Spleen (tissue), 11 donors: ENCODE measurements at regions not wholly inside any gene's neighbourhood (a gene's known extent, or its start where the extent isn't known, plus 50 kb on each side); places are given as distances from the start of the nearest gene placed in this dataset.

ENCODE experiments used
- DNase-seq: peaks from one replicate; pipeline ENCODE4 v3.0.0-alpha.2; 2020
- H3K27ac ChIP-seq, 8 donors: fragments of 200-600 bp; sonication (generic) in 7 of 8; 1 replicate in 4 of 8; 2 replicates in 4 of 8; pipeline versions ENCODE4 v1.5.0 to v1.8.0; 2016 to 2021; ENCODE audit warnings: inconsistent platforms in 4 of 8, mild to moderate bottlenecking in 4 of 8, moderate library complexity in 1 of 8
- H3K27me3 ChIP-seq, 7 donors: fragments of 200-600 bp; sonication (generic) in 6 of 7; replicated peaks in 1 of 7; 1 replicate in 4 of 7; 2 replicates in 3 of 7; pipeline versions ENCODE4 v1.5.0 to v1.8.0; 2016 to 2021; ENCODE audit warnings: inconsistent platforms in 3 of 7, mild to moderate bottlenecking in 1 of 7
- H3K36me3 ChIP-seq, 6 donors: fragments of 200-600 bp; sonication (generic) in 5 of 6; 1 replicate in 4 of 6; 2 replicates in 2 of 6; pipeline versions ENCODE4 v1.5.0 to v1.8.0; 2016 to 2021; ENCODE audit warnings: inconsistent platforms in 2 of 6
- H3K4me1 ChIP-seq, 6 donors: fragments of 200-600 bp; sonication (generic) in 5 of 6; 1 replicate in 3 of 6; 2 replicates in 3 of 6; pipeline versions ENCODE4 v1.5.0 to v1.8.0; 2016 to 2021; ENCODE audit warnings: inconsistent platforms in 3 of 6
- H3K4me3 ChIP-seq, 8 donors: fragments of 200-600 bp; sonication (generic) in 7 of 8; 1 replicate in 4 of 8; 2 replicates in 4 of 8; pipeline versions ENCODE4 v1.5.0 to v1.8.0; 2016 to 2021; ENCODE audit warnings: inconsistent platforms in 4 of 8, mild to moderate bottlenecking in 4 of 8, moderate library complexity in 2 of 8
- H3K9me3 ChIP-seq, 8 donors: fragments of 200-600 bp; sonication (generic) in 7 of 8; 1 replicate in 4 of 8; 2 replicates in 4 of 8; pipeline versions ENCODE4 v1.5.0 to v1.8.0; 2016 to 2021; ENCODE audit warnings: inconsistent platforms in 4 of 8
- CTCF ChIP-seq, 11 experiments: fragments of 200-600 bp in 7 of 11; fragments of 450-650 bp in 4 of 11; sonication (generic) in 4 of 11; IDR thresholded peaks in 8 of 11; conservative IDR thresholded peaks in 3 of 11; 1 replicate in 7 of 11; 2 replicates in 4 of 11; pipeline versions ENCODE4 v1.4.0 to v1.8.0; 2016 to 2021; ENCODE audit warnings: antibody characterized with exemption in 11 of 11, inconsistent platforms in 4 of 11, mild to moderate bottlenecking in 1 of 11
- POLR2A ChIP-seq, 3 donors: fragments of 450-650 bp; IDR thresholded peaks; one replicate each; pipeline ENCODE4 v1.5.1; 2017; ENCODE audit warnings: antibody characterized with exemption in 3 of 3, mild to moderate bottlenecking in 1 of 3
- POLR2AphosphoS5 ChIP-seq, 3 donors: sonication (generic); formaldehyde crosslinking; IDR thresholded peaks; one replicate each; pipeline ENCODE4 v1.5.1; 2017; ENCODE audit warnings: antibody characterized with exemption in 3 of 3
- WGBS, 5 donors: extraction: QIAGEN DNeasy Blood & Tissue Kit in 3 of 5; methylation state at CpG; one replicate each; pipeline versions ENCODE4 v1.1.5 to v1.1.7; 2013 to 2018; 5-methylcytosine and 5-hydroxymethylcytosine counted together
- intact Hi-C: fragments of 100-400 bp; cut with DNase I; formaldehyde crosslinking; loops from one replicate; pipeline ENCODE4 v1.15.0; 2023; ENCODE audit warnings: low total_unique reads
- donor health status: healthy with polysubstance abuse.
- donor health status: DM: no; HTN: no; CAD: no; lungs with moderate emphysema.
- donor health status: DM: no; HTN: no; CAD: no.
- donor health status: Bipolar disorder and iron deficiency.
- donor health status: healthy.
- donor health status: DM: no; HTN: no; CAD: no.
- donor health status: DM: yes; HTN: yes; CAD: no.

- WGBS, 5 donors, result 78 to 94% (median 88%) methylated on average over 1 of the region's 1 CpG
- Histone ChIP-seq H3K4me1 (no peaks in the 10 kb centered on the region), H3K27ac (no peak overlapping the region), H3K27me3 (no peaks in the 10 kb centered on the region), H3K9me3 (peaks cover 0 to 5% (median 0%) of the 10 kb centered on the region in 8 donors), H3K36me3 (no peaks in the 10 kb centered on the region), H3K4me3 (no peak overlapping the region)
- no peak for TF ChIP-seq POLR2AphosphoS5 (IDR thresholded peaks at IDR 0.05)
- intact Hi-C loops, result no loop called here
- no peak for DNase-seq
Measured at GRCh38 chr2:52395912-52396311, 1364.0 kb upstream of the NRXN1 start.

GRCh38 chr2:52391621-52392020 lies 1359.7 kb upstream of the NRXN1 start:
- WGBS, 5 donors, result 39 to 76% (median 50%) methylated on average over 1 of the region's 1 CpG
- TF ChIP-seq POLR2AphosphoS5 (IDR thresholded peaks at IDR 0.05) (no peak), CTCF (IDR thresholded peaks at IDR 0.05 in 8 of 11, conservative IDR thresholded peaks at IDR 0.05 in 3 of 11) (no peak), POLR2A (IDR thresholded peaks at IDR 0.05) (no peak)
- Histone ChIP-seq H3K36me3 (no peaks in the 10 kb centered on the region), H3K4me1 (no peaks in the 10 kb centered on the region), H3K27me3 (no peaks in the 10 kb centered on the region), H3K4me3 (no peak overlapping the region), H3K27ac (no peak overlapping the region), H3K9me3 (peaks cover 0 to 5% (median 0%) of the 10 kb centered on the region in 8 donors)
- intact Hi-C loops, result no loop called here
- no peak for DNase-seq

- peaks cover 0 to 5% (median 0%) of the 10 kb centered on the region in 8 donors for H3K9me3 ChIP-seq
- no peak overlapping the region for H3K27ac ChIP-seq
- intact Hi-C loops, result no loop called here
- no peak for DNase-seq
- TF ChIP-seq POLR2A (IDR thresholded peaks at IDR 0.05), result no peak
- no peak for TF ChIP-seq CTCF (IDR thresholded peaks at IDR 0.05 in 8 of 11, conservative IDR thresholded peaks at IDR 0.05 in 3 of 11)
- no peak for TF ChIP-seq POLR2AphosphoS5 (IDR thresholded peaks at IDR 0.05)
- H3K4me1 ChIP-seq, result no peaks in the 10 kb centered on the region
- no peaks in the 10 kb centered on the region for H3K36me3 ChIP-seq
- H3K4me3 ChIP-seq, result no peak overlapping the region
- H3K27me3 ChIP-seq, result no peaks in the 10 kb centered on the region
Measured at GRCh38 chr2:52390651-52391050, 1358.7 kb upstream of the NRXN1 start.

- H3K4me1 ChIP-seq, result no peaks in the 10 kb centered on the region
- TF ChIP-seq CTCF (IDR thresholded peaks at IDR 0.05 in 8 of 11, conservative IDR thresholded peaks at IDR 0.05 in 3 of 11), result no peak
- no peak for TF ChIP-seq POLR2AphosphoS5 (IDR thresholded peaks at IDR 0.05)
- TF ChIP-seq POLR2A (IDR thresholded peaks at IDR 0.05), result no peak
- H3K27me3 ChIP-seq, result no peaks in the 10 kb centered on the region
- no peaks in the 10 kb centered on the region for H3K36me3 ChIP-seq
- H3K4me3 ChIP-seq, result no peak overlapping the region
- DNase-seq, result no peak
- WGBS, 5 donors, result 66 to 85% (median 85%) methylated on average over 5 of the region's 5 CpGs
- no peak overlapping the region for H3K27ac ChIP-seq
- intact Hi-C loops, result no loop called here
- peaks cover 0 to 3% (median 0%) of the 10 kb centered on the region in 8 donors for H3K9me3 ChIP-seq
Measured at GRCh38 chr2:52387937-52388590, 1356.1 kb upstream of the NRXN1 start.
